GM18858 (cell line): ENCODE measurements at regions not wholly inside any gene's neighbourhood (a gene's known extent, or its start where the extent isn't known, plus 50 kb on each side); places are given as distances from the start of the nearest gene placed in this dataset.

Experiments used
- ATAC-seq: cut with Tn5 transposase; IDR thresholded peaks from one replicate; pipeline ENCODE4 v1.9.1; 2021; ENCODE audit not compliant: unreplicated experiment

- ATAC-seq: no peak
These were observed 570.8 kb upstream of the TLE4 start for GRCh38 chr9:79001012-79001411.

- ATAC-seq: no peak
These were observed 568.3 kb upstream of the TLE4 start for GRCh38 chr9:79003514-79003913.

- ATAC-seq: no peak
These were observed 567.7 kb upstream of the TLE4 start for GRCh38 chr9:79004032-79004431.

- no peak for ATAC-seq
These were observed 565.2 kb upstream of the TLE4 start for GRCh38 chr9:79006546-79006945.

GRCh38 chr9:79007701-79008483 lies 563.9 kb upstream of the TLE4 start:
- ATAC-seq: peak; percentile 97

GRCh38 chr9:79008916-79009315 lies 562.8 kb upstream of the TLE4 start:
- ATAC-seq: no peak

- no peak for ATAC-seq
These were observed 560.3 kb upstream of the TLE4 start for GRCh38 chr9:79011461-79011860.

- ATAC-seq: no peak
These were observed 559.2 kb upstream of the TLE4 start for GRCh38 chr9:79012561-79012960.

- ATAC-seq: no peak
These were observed 557.8 kb upstream of the TLE4 start for GRCh38 chr9:79013715-79014610.

- ATAC-seq: no peak
These were observed 556.7 kb upstream of the TLE4 start for GRCh38 chr9:79014929-79015699.

- no peak for ATAC-seq
These were observed 555.8 kb upstream of the TLE4 start for GRCh38 chr9:79015951-79016350.

GRCh38 chr9:79020276-79020675 lies 551.5 kb upstream of the TLE4 start:
- ATAC-seq: no peak

- no peak for ATAC-seq
These were observed 550.7 kb upstream of the TLE4 start for GRCh38 chr9:79021084-79021483.

GRCh38 chr9:79023134-79023580 lies 548.6 kb upstream of the TLE4 start:
- no peak for ATAC-seq

GRCh38 chr9:79026316-79026715 lies 545.4 kb upstream of the TLE4 start:
- peak; percentile 90 for ATAC-seq

- no peak for ATAC-seq
These were observed 543.7 kb upstream of the TLE4 start for GRCh38 chr9:79028101-79028500.

- ATAC-seq: no peak
These were observed 537.2 kb upstream of the TLE4 start for GRCh38 chr9:79034583-79034982.

GRCh38 chr9:79037338-79037737 lies 534.4 kb upstream of the TLE4 start:
- ATAC-seq: no peak

GRCh38 chr9:79040671-79041070 lies 531.1 kb upstream of the TLE4 start:
- no peak for ATAC-seq

GRCh38 chr9:79041266-79041665 lies 530.5 kb upstream of the TLE4 start:
- ATAC-seq: no peak

GRCh38 chr9:79043916-79044315 lies 527.8 kb upstream of the TLE4 start:
- ATAC-seq: no peak
